Liver (tissue), 3 donors: ENCODE measurements at regions not wholly inside any gene's neighbourhood (a gene's known extent, or its start where the extent isn't known, plus 50 kb on each side); places are given as distances from the start of the nearest gene placed in this dataset.

Source experiments
- ATF3 ChIP-seq: IDR thresholded peaks from 2 replicates; pipeline ENCODE4 v1.6.1; 2016; ENCODE audit warnings: antibody characterized with exemption
- FOXA1 ChIP-seq: IDR thresholded peaks from 2 replicates; pipeline ENCODE4 v1.6.1; 2016; ENCODE audit warnings: antibody characterized with exemption
- JUND ChIP-seq, 2 donors: IDR thresholded peaks; 2 replicates each; pipeline ENCODE4 v1.6.1; 2016; ENCODE audit warnings: antibody characterized with exemption in 2 of 2
- MAX ChIP-seq: IDR thresholded peaks from 2 replicates; pipeline ENCODE4 v1.6.1; 2016; ENCODE audit warnings: antibody characterized with exemption
- NR2F2 ChIP-seq: IDR thresholded peaks from 2 replicates; pipeline ENCODE4 v1.6.1; 2016; ENCODE audit warnings: antibody characterized with exemption
- RAD21 ChIP-seq, 2 donors: IDR thresholded peaks; 2 replicates each; pipeline ENCODE4 v1.6.1; 2016; ENCODE audit warnings: antibody characterized with exemption in 2 of 2, mild to moderate bottlenecking in 2 of 2
- RXRA ChIP-seq, 2 donors: IDR thresholded peaks; 2 replicates each; pipeline ENCODE4 v1.6.1; 2017 to 2018; ENCODE audit warnings: antibody characterized with exemption in 2 of 2, mild to moderate bottlenecking in 1 of 2
- SP1 ChIP-seq: IDR thresholded peaks from 2 replicates; pipeline ENCODE4 v1.6.1; 2018; ENCODE audit warnings: antibody characterized with exemption, mild to moderate bottlenecking
- TAF1 ChIP-seq: conservative IDR thresholded peaks from 2 replicates; pipeline ENCODE4 v1.6.1; 2016; ENCODE audit warnings: antibody characterized with exemption, mild to moderate bottlenecking
- YY1 ChIP-seq: IDR thresholded peaks from 2 replicates; pipeline ENCODE4 v1.6.1; 2016; ENCODE audit warnings: antibody characterized with exemption, mild to moderate bottlenecking
- TF ChIP-seq, protein P1 (sequence below): fragments of 150-350 bp; IDR thresholded peaks from 2 replicates; pipeline ENCODE4 v1.5.1; 2017; ENCODE audit warnings: improper control_type of control experiment, low read depth, low read length; ENCODE audit not compliant: missing input control
- donor health status: healthy.
- donor health status: healthy.

DNA sequence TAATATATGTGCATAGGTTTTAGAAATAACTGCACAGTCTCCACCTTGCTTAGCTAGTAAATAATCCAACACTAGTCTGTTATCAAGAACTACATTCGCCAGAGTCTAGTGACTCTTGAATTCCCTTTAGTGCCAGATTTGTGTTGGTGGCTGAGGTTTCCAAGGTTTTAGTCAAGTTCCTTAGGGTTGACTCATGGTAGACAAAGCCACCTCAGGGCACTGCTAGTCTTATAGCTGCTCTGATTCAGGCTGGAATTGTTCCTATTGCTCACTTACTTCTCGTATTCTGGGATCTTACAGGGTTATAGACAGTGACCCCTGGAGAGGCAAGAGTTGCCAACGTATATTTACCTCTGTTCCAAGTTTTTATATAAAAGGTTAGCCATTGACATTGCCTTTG lies 1369.8 kb upstream of the CDH9 start:
- TF ChIP-seq, protein P1, sequence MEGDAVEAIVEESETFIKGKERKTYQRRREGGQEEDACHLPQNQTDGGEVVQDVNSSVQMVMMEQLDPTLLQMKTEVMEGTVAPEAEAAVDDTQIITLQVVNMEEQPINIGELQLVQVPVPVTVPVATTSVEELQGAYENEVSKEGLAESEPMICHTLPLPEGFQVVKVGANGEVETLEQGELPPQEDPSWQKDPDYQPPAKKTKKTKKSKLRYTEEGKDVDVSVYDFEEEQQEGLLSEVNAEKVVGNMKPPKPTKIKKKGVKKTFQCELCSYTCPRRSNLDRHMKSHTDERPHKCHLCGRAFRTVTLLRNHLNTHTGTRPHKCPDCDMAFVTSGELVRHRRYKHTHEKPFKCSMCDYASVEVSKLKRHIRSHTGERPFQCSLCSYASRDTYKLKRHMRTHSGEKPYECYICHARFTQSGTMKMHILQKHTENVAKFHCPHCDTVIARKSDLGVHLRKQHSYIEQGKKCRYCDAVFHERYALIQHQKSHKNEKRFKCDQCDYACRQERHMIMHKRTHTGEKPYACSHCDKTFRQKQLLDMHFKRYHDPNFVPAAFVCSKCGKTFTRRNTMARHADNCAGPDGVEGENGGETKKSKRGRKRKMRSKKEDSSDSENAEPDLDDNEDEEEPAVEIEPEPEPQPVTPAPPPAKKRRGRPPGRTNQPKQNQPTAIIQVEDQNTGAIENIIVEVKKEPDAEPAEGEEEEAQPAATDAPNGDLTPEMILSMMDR: no peak
- TF ChIP-seq SP1: no peak
- TF ChIP-seq ATF3: no peak
- TF ChIP-seq RAD21 (IDR thresholded peaks at IDR 0.05): no peak
- no peak for TF ChIP-seq TAF1
- no peak for TF ChIP-seq JUND (IDR thresholded peaks at IDR 0.05)
- TF ChIP-seq MAX: no peak
- TF ChIP-seq FOXA1: no peak
- TF ChIP-seq NR2F2: no peak
- no peak for TF ChIP-seq RXRA (IDR thresholded peaks at IDR 0.05)
- no peak for TF ChIP-seq YY1
